MM.1S (cell line): ENCODE measurements at regions not wholly inside any gene's neighbourhood (a gene's known extent, or its start where the extent isn't known, plus 50 kb on each side); places are given as distances from the start of the nearest gene placed in this dataset.

ENCODE experiments used
- EZH2 ChIP-seq: fragments of 300-600 bp; sonication (generic); optimal IDR thresholded peaks from 2 replicates; pipeline ENCODE3; 2017; ENCODE audit warnings: low read depth, mild to moderate bottlenecking, antibody characterized with exemption, low read length, mixed read lengths
- TF ChIP-seq, protein P1 (sequence below): fragments of 300-600 bp; sonication (generic); IDR thresholded peaks from 2 replicates; pipeline ENCODE4 v1.5.1; 2016; ENCODE audit warnings: antibody characterized with exemption, low read length, mixed read lengths

DNA sequence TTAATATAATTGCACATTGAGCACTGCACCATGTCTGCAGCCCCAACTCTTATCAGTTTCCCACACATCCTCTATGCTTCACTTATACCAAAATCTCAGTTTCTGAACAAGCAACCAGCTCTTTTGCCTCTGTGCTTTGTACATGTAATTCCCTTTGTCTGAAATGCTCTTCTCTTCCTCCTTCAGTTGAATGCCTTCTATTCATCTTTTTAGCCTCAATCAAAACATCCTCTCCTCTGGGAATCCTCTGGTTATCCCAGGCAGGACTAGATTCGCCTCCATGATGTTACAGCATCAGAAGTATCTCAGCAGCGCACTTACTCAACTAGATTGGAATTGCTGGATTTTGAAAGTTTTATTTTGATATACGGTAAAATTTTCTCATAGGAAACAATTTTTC, 143.3 kb downstream of the GAS1 start:
- TF ChIP-seq, protein P1, sequence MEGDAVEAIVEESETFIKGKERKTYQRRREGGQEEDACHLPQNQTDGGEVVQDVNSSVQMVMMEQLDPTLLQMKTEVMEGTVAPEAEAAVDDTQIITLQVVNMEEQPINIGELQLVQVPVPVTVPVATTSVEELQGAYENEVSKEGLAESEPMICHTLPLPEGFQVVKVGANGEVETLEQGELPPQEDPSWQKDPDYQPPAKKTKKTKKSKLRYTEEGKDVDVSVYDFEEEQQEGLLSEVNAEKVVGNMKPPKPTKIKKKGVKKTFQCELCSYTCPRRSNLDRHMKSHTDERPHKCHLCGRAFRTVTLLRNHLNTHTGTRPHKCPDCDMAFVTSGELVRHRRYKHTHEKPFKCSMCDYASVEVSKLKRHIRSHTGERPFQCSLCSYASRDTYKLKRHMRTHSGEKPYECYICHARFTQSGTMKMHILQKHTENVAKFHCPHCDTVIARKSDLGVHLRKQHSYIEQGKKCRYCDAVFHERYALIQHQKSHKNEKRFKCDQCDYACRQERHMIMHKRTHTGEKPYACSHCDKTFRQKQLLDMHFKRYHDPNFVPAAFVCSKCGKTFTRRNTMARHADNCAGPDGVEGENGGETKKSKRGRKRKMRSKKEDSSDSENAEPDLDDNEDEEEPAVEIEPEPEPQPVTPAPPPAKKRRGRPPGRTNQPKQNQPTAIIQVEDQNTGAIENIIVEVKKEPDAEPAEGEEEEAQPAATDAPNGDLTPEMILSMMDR = no peak
- no peak for TF ChIP-seq EZH2
